CD4-positive, alpha-beta T cell (primary cell): ENCODE measurements at regions not wholly inside any gene's neighbourhood (a gene's known extent, or its start where the extent isn't known, plus 50 kb on each side); places are given as distances from the start of the nearest gene placed in this dataset.

ENCODE experiments used
- ATAC-seq: fragments of 200-7000 bp; cut with Tn5 transposase; one replicate; pipeline ENCODE4 v1.10.0; 2022; ENCODE audit warnings: mild to moderate bottlenecking; ENCODE audit not compliant: poor library complexity
- CTCF ChIA-PET: fragments of 350-600 bp; sonication (Branson Sonifier 250); formaldehyde crosslinking; loops from one replicate; lab custom pipeline; 2021; ENCODE audit warnings: antibody characterized with exemption, inconsistent platforms; lab: Charles Lee
- POLR2A ChIA-PET: fragments of 350-600 bp; sonication (Branson Sonifier 250); formaldehyde crosslinking; loops from one replicate; lab custom pipeline; 2021; ENCODE audit warnings: antibody characterized with exemption, inconsistent platforms; lab: Charles Lee
- DNase-seq, 14 experiments: peaks; one replicate each; pipeline ENCODE4 v3.0.0-alpha.2; 2013 to 2020; ENCODE audit warnings: mixed read lengths in 2 of 14
- H3K27ac ChIP-seq, 2 donors: one replicate each; pipeline versions ENCODE4 v1.5.1 to v1.7.0; 2013; ENCODE audit warnings: low read length in 2 of 2, low read depth in 1 of 2, mild to moderate bottlenecking in 1 of 2
- H3K27me3 ChIP-seq, 2 experiments: 1 replicate in 1 of 2; 2 replicates in 1 of 2; pipeline versions ENCODE4 v1.6.1 to v1.7.0; 2013; ENCODE audit warnings: low read length in 2 of 2, control low read depth in 1 of 2, mild to moderate bottlenecking in 1 of 2, moderate library complexity in 1 of 2; ENCODE audit not compliant: insufficient read depth in 2 of 2, control insufficient read depth in 1 of 2
- H3K36me3 ChIP-seq: one replicate; pipeline ENCODE4 v1.6.1; 2013; ENCODE audit warnings: low read length, control low read depth; ENCODE audit not compliant: insufficient read depth
- H3K4me1 ChIP-seq: one replicate; pipeline ENCODE4 v1.6.1; 2013; ENCODE audit warnings: low read length, control low read depth; ENCODE audit not compliant: insufficient read depth
- H3K4me3 ChIP-seq: one replicate; pipeline ENCODE4 v1.5.1; 2013; ENCODE audit warnings: mild to moderate bottlenecking, low read length, moderate library complexity
- H3K9me3 ChIP-seq, 2 experiments: 1 replicate in 1 of 2; 2 replicates in 1 of 2; pipeline versions ENCODE4 v1.6.1 to v1.7.0; 2013; ENCODE audit warnings: low read length in 2 of 2, mild to moderate bottlenecking in 2 of 2, control low read depth in 1 of 2, moderate library complexity in 1 of 2; ENCODE audit not compliant: control insufficient read depth in 1 of 2, insufficient read depth in 1 of 2
- H3K27ac Mint-ChIP-seq: one replicate; pipeline ENCODE4 v1.8.0; 2020; ENCODE audit warnings: mixed read lengths
- H3K27me3 Mint-ChIP-seq: one replicate; pipeline ENCODE4 v1.8.0; 2021; ENCODE audit warnings: mixed read lengths
- H3K36me3 Mint-ChIP-seq: one replicate; pipeline ENCODE4 v1.8.0; 2021; ENCODE audit warnings: low read depth, mixed read lengths
- H3K4me1 Mint-ChIP-seq: one replicate; pipeline ENCODE4 v1.8.0; 2021; ENCODE audit warnings: low read depth, mixed read lengths
- H3K4me3 Mint-ChIP-seq: one replicate; pipeline ENCODE4 v1.8.0; 2020; ENCODE audit warnings: mild to moderate bottlenecking, mixed read lengths
- H3K9me3 Mint-ChIP-seq: one replicate; pipeline ENCODE4 v1.8.0; 2020; ENCODE audit warnings: mixed read lengths
- CTCF ChIP-seq: fragments of 200-600 bp; IDR thresholded peaks from one replicate; pipeline ENCODE4 v1.8.0; 2022; ENCODE audit warnings: antibody characterized with exemption, mild to moderate bottlenecking
- intact Hi-C, 2 experiments: fragments of 100-400 bp; cut with DNase I in 1 of 2; cut with micrococcal nuclease in 1 of 2; formaldehyde crosslinking; loops; one replicate each; pipeline versions ENCODE4 v1.15.1 to v1.9.0; 2023 to 2025; cut with DNase I, micrococcal nuclease

GRCh38 chr22:48152916-48153315, 1390.5 kb downstream of the TBC1D22A start:
- no peak overlapping the region for H3K27ac ChIP-seq
- no peak overlapping the region for H3K4me3 ChIP-seq
- H3K36me3 Mint-ChIP-seq: no peaks in the 10 kb centered on the region
- H3K27me3 Mint-ChIP-seq: no peaks in the 10 kb centered on the region
- ChIA-PET CTCF (no interaction called here), POLR2A (no interaction called here)
- intact Hi-C loops: no loop called here
- H3K4me1 ChIP-seq: no peaks in the 10 kb centered on the region
- ATAC-seq: no peak
- TF ChIP-seq CTCF: no peak
- H3K27me3 ChIP-seq: peaks cover 0 to 2% of the 10 kb centered on the region in 2 experiments
- no peak overlapping the region for H3K27ac Mint-ChIP-seq
- no peak for DNase-seq
- H3K4me1 Mint-ChIP-seq: no peaks in the 10 kb centered on the region
- no peaks in the 10 kb centered on the region for H3K9me3 Mint-ChIP-seq
- H3K36me3 ChIP-seq: no peaks in the 10 kb centered on the region
- peaks cover 0 to 11% of the 10 kb centered on the region in 2 experiments for H3K9me3 ChIP-seq
- no peak overlapping the region for H3K4me3 Mint-ChIP-seq

- TF ChIP-seq CTCF: no peak
- Mint-ChIP-seq H3K4me3 (no peak overlapping the region), H3K27ac (no peak overlapping the region), H3K9me3 (no peaks in the 10 kb centered on the region), H3K4me1 (no peaks in the 10 kb centered on the region), H3K36me3 (no peaks in the 10 kb centered on the region), H3K27me3 (no peaks in the 10 kb centered on the region)
- H3K4me1 ChIP-seq: no peaks in the 10 kb centered on the region
- H3K4me3 ChIP-seq: no peak overlapping the region
- no peak overlapping the region for H3K27ac ChIP-seq
- POLR2A ChIA-PET: no interaction called here
- ATAC-seq (no peak), DNase-seq (no peak)
- H3K9me3 ChIP-seq: peaks cover 0 to 11% of the 10 kb centered on the region in 2 experiments
- intact Hi-C loops: no loop called here
- H3K27me3 ChIP-seq: peaks cover 0 to 2% of the 10 kb centered on the region in 2 experiments
- no peaks in the 10 kb centered on the region for H3K36me3 ChIP-seq
- CTCF ChIA-PET: interaction anchor here (0.6 kb wide), 1 partner anchor 692 kb away, joined by 3 read pairs; no protein-coding TSS in a partner anchor
These were observed 1389.8 kb downstream of the TBC1D22A start for GRCh38 chr22:48152164-48152775.

- CTCF ChIA-PET: interaction anchor here (0.6 kb wide), 1 partner anchor 692 kb away, joined by 3 read pairs; no protein-coding TSS in a partner anchor
- Mint-ChIP-seq H3K27ac (no peak overlapping the region), H3K9me3 (no peaks in the 10 kb centered on the region), H3K36me3 (no peaks in the 10 kb centered on the region), H3K4me3 (no peak overlapping the region), H3K4me1 (no peaks in the 10 kb centered on the region), H3K27me3 (no peaks in the 10 kb centered on the region)
- intact Hi-C loops: no loop called here
- TF ChIP-seq CTCF: no peak
- ATAC-seq: no peak
- H3K36me3 ChIP-seq: no peaks in the 10 kb centered on the region
- no peak overlapping the region for H3K27ac ChIP-seq
- H3K4me3 ChIP-seq: no peak overlapping the region
- H3K4me1 ChIP-seq: no peaks in the 10 kb centered on the region
- H3K9me3 ChIP-seq: peaks cover 0 to 11% of the 10 kb centered on the region in 2 experiments
- H3K27me3 ChIP-seq: peaks cover 0 to 2% of the 10 kb centered on the region in 2 experiments
- no peak for DNase-seq
- POLR2A ChIA-PET: no interaction called here
These were observed 1389.2 kb downstream of the TBC1D22A start for GRCh38 chr22:48151641-48152040.
